WTC11 (cell line): ENCODE measurements at regions not wholly inside any gene's neighbourhood (a gene's known extent, or its start where the extent isn't known, plus 50 kb on each side); places are given as distances from the start of the nearest gene placed in this dataset.

ENCODE experiments used
- ATAC-seq: fragments of 200-7000 bp; cut with Tn5 transposase; 2 replicates; pipeline ENCODE4 v1.10.0; 2021; ENCODE audit warnings: mild to moderate bottlenecking, moderate library complexity
- CTCF ChIA-PET: fragments of 300-600 bp; sonication (Branson Sonifier 250); formaldehyde crosslinking; loops from one replicate; lab custom pipeline; 2021; ENCODE audit warnings: antibody characterized with exemption; lab: Charles Lee
- POLR2A ChIA-PET: fragments of 350-600 bp; sonication (Branson Sonifier 250); formaldehyde crosslinking; loops from one replicate; lab custom pipeline; 2021; ENCODE audit warnings: antibody characterized with exemption; lab: Charles Lee
- DNase-seq: peaks from one replicate; pipeline ENCODE4 v3.0.0; 2021; ENCODE audit warnings: low spot score
- H3K27ac Mint-ChIP-seq: 2 replicates; pipeline ENCODE4 v1.8.0; 2021; ENCODE audit warnings: mixed read lengths
- H3K27me3 Mint-ChIP-seq: 2 replicates; pipeline ENCODE4 v1.8.0; 2021; ENCODE audit warnings: low read depth, mild to moderate bottlenecking, moderate library complexity, mixed read lengths
- H3K36me3 Mint-ChIP-seq: 2 replicates; pipeline ENCODE4 v1.8.0; 2021; ENCODE audit warnings: mixed read lengths
- H3K4me1 Mint-ChIP-seq: 2 replicates; pipeline ENCODE4 v1.8.0; 2022; ENCODE audit warnings: mixed read lengths
- H3K4me3 Mint-ChIP-seq: 2 replicates; pipeline ENCODE4 v1.8.0; 2021; ENCODE audit warnings: mild to moderate bottlenecking, moderate library complexity, mixed read lengths
- H3K9me3 Mint-ChIP-seq: 2 replicates; pipeline ENCODE4 v1.8.0; 2021; ENCODE audit warnings: mixed read lengths
- CBFB ChIP-seq: sonication (generic); formaldehyde crosslinking; IDR thresholded peaks from 2 replicates; pipeline ENCODE4 v1.8.1; 2022; ENCODE audit warnings: mild to moderate bottlenecking, low read depth, missing genetic modification reagents
- E2F1 ChIP-seq: sonication (generic); formaldehyde crosslinking; IDR thresholded peaks from 2 replicates; pipeline ENCODE4 v1.8.0; 2022; ENCODE audit warnings: mild to moderate bottlenecking, missing genetic modification reagents
- ERG ChIP-seq: fragments of 250-450 bp; sonication (Bioruptor Pico); IDR thresholded peaks from 2 replicates; pipeline ENCODE4 v1.8.0; 2021; ENCODE audit warnings: mild to moderate bottlenecking
- FOXP1 ChIP-seq: sonication (generic); formaldehyde crosslinking; IDR thresholded peaks from 2 replicates; pipeline ENCODE4 v1.8.0; 2022; ENCODE audit warnings: missing genetic modification reagents, mild to moderate bottlenecking, moderate library complexity, borderline replicate concordance
- GRHL2 ChIP-seq: fragments of 250-450 bp; sonication (Bioruptor Pico); IDR thresholded peaks from 2 replicates; pipeline ENCODE4 v1.8.0; 2022; ENCODE audit warnings: mild to moderate bottlenecking, moderate library complexity; ENCODE audit not compliant: insufficient replicate concordance, severe bottlenecking
- JAZF1 ChIP-seq: fragments of 250-450 bp; sonication (Bioruptor Pico); IDR thresholded peaks from 2 replicates; pipeline ENCODE4 v1.9.0; 2021; ENCODE audit warnings: moderate library complexity, mild to moderate bottlenecking, inconsistent platforms
- JUN ChIP-seq: sonication (generic); formaldehyde crosslinking; IDR thresholded peaks from 2 replicates; pipeline ENCODE4 v1.8.0; 2023; ENCODE audit warnings: mild to moderate bottlenecking, missing genetic modification reagents
- NR2C2 ChIP-seq: sonication (generic); formaldehyde crosslinking; IDR thresholded peaks from 2 replicates; pipeline ENCODE4 v1.8.0; 2022; ENCODE audit warnings: mild to moderate bottlenecking, missing genetic modification reagents
- PREB ChIP-seq: sonication (generic); formaldehyde crosslinking; IDR thresholded peaks from 2 replicates; pipeline ENCODE4 v1.8.1; 2022; ENCODE audit warnings: mild to moderate bottlenecking, missing genetic modification reagents, moderate library complexity, borderline replicate concordance
- SMAD3 ChIP-seq: sonication (generic); formaldehyde crosslinking; IDR thresholded peaks from 2 replicates; pipeline ENCODE4 v1.8.0; 2022; ENCODE audit warnings: missing genetic modification reagents, mild to moderate bottlenecking, borderline replicate concordance
- SOX15 ChIP-seq: fragments of 250-450 bp; sonication (Bioruptor Pico); IDR thresholded peaks from 2 replicates; pipeline ENCODE4 v1.9.0; 2021; ENCODE audit warnings: mild to moderate bottlenecking
- USF2 ChIP-seq: sonication (generic); formaldehyde crosslinking; IDR thresholded peaks from 2 replicates; pipeline ENCODE4 v1.8.1; 2023; ENCODE audit warnings: mild to moderate bottlenecking, missing genetic modification reagents, moderate library complexity
- ZNF121 ChIP-seq: sonication (generic); formaldehyde crosslinking; IDR thresholded peaks from 2 replicates; pipeline ENCODE4 v1.8.0; 2023; ENCODE audit warnings: missing genetic modification reagents
- ZNF232 ChIP-seq: sonication (generic); formaldehyde crosslinking; IDR thresholded peaks from 2 replicates; pipeline ENCODE4 v1.8.0; 2022; ENCODE audit warnings: mild to moderate bottlenecking, missing genetic modification reagents
- ZNF425 ChIP-seq: fragments of 250-450 bp; sonication (Bioruptor Pico); conservative IDR thresholded peaks from 2 replicates; pipeline ENCODE4 v1.9.0; 2021; ENCODE audit warnings: mild to moderate bottlenecking
- ZSCAN18 ChIP-seq: fragments of 250-450 bp; sonication (Bioruptor Pico); IDR thresholded peaks from 2 replicates; pipeline ENCODE4 v2.1.2; 2022; ENCODE audit warnings: mild to moderate bottlenecking, moderate library complexity
- TF ChIP-seq, protein P1 (sequence below): sonication (generic); formaldehyde crosslinking; IDR thresholded peaks from 2 replicates; pipeline ENCODE4 v1.8.0; 2023; ENCODE audit warnings: missing genetic modification reagents, mild to moderate bottlenecking, borderline replicate concordance
- TF ChIP-seq, protein P2 (sequence below): sonication (generic); formaldehyde crosslinking; IDR thresholded peaks from 2 replicates; pipeline ENCODE4 v1.8.1; 2022; ENCODE audit warnings: mild to moderate bottlenecking, moderate library complexity, missing genetic modification reagents

GRCh38 chr3:163132111-163132510 lies 1635.5 kb downstream of the OTOL1 start:
- ChIA-PET CTCF (no interaction called here), POLR2A (interaction anchor here (0.6 kb wide), 1 partner anchor 1375 kb away, joined by 6 read pairs; no protein-coding TSS in a partner anchor)
- Mint-ChIP-seq H3K9me3 (peaks cover 43% of the 10 kb centered on the region), H3K4me1 (no peaks in the 10 kb centered on the region), H3K36me3 (peaks cover 30% of the 10 kb centered on the region), H3K27me3 (no peaks in the 10 kb centered on the region), H3K4me3 (no peak overlapping the region), H3K27ac (no peak overlapping the region)
- no peak for DNase-seq
- no peak for ATAC-seq
- TF ChIP-seq JUN (CRISPR knock-in tag): no peak
- TF ChIP-seq FOXP1 (CRISPR knock-in tag): no peak
- no peak for TF ChIP-seq PREB
- no peak for TF ChIP-seq SOX15
- no peak for TF ChIP-seq CBFB (CRISPR knock-in tag)

DNA sequence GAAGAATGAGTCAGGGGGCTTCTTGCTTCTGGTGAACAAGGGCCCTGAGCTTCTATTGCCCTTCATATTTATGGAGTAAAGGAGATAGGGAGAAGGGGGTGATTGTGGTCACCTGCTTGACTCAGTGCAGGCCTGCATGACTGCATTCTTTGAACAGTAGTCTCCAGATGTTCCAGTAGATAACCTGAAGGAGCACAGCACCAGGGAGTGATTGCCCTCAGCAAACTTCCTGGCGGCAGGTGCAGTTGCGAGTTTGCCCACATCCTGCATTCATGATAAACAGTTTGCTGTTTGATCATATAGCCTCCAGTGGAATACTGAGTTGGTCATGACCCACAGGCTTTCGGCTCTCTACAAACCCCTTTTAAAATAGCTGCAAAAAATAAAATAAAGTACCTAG lies 1632.7 kb downstream of the OTOL1 start:
- no peak for TF ChIP-seq ZNF425 (CRISPR knock-in tag)
- TF ChIP-seq, protein P1, sequence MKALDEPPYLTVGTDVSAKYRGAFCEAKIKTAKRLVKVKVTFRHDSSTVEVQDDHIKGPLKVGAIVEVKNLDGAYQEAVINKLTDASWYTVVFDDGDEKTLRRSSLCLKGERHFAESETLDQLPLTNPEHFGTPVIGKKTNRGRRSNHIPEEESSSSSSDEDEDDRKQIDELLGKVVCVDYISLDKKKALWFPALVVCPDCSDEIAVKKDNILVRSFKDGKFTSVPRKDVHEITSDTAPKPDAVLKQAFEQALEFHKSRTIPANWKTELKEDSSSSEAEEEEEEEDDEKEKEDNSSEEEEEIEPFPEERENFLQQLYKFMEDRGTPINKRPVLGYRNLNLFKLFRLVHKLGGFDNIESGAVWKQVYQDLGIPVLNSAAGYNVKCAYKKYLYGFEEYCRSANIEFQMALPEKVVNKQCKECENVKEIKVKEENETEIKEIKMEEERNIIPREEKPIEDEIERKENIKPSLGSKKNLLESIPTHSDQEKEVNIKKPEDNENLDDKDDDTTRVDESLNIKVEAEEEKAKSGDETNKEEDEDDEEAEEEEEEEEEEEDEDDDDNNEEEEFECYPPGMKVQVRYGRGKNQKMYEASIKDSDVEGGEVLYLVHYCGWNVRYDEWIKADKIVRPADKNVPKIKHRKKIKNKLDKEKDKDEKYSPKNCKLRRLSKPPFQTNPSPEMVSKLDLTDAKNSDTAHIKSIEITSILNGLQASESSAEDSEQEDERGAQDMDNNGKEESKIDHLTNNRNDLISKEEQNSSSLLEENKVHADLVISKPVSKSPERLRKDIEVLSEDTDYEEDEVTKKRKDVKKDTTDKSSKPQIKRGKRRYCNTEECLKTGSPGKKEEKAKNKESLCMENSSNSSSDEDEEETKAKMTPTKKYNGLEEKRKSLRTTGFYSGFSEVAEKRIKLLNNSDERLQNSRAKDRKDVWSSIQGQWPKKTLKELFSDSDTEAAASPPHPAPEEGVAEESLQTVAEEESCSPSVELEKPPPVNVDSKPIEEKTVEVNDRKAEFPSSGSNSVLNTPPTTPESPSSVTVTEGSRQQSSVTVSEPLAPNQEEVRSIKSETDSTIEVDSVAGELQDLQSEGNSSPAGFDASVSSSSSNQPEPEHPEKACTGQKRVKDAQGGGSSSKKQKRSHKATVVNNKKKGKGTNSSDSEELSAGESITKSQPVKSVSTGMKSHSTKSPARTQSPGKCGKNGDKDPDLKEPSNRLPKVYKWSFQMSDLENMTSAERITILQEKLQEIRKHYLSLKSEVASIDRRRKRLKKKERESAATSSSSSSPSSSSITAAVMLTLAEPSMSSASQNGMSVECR (CRISPR knock-in tag): no peak
- no peak for TF ChIP-seq E2F1 (CRISPR knock-in tag)
- TF ChIP-seq FOXP1 (CRISPR knock-in tag): no peak
- TF ChIP-seq ZNF121: no peak
- no peak for TF ChIP-seq SMAD3 (CRISPR knock-in tag)
- TF ChIP-seq ZNF232 (CRISPR knock-in tag): no peak
- no peak for TF ChIP-seq ERG (CRISPR knock-in tag)
- no peak for TF ChIP-seq NR2C2 (CRISPR knock-in tag)
- TF ChIP-seq, protein P2, sequence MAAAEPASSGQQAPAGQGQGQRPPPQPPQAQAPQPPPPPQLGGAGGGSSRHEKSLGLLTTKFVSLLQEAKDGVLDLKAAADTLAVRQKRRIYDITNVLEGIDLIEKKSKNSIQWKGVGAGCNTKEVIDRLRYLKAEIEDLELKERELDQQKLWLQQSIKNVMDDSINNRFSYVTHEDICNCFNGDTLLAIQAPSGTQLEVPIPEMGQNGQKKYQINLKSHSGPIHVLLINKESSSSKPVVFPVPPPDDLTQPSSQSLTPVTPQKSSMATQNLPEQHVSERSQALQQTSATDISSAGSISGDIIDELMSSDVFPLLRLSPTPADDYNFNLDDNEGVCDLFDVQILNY (CRISPR knock-in tag): no peak
- TF ChIP-seq ZSCAN18 (CRISPR knock-in tag): no peak
- no peak for TF ChIP-seq GRHL2 (CRISPR knock-in tag)
- TF ChIP-seq PREB: no peak
- no peak for TF ChIP-seq JAZF1 (CRISPR knock-in tag)
- TF ChIP-seq USF2 (CRISPR knock-in tag): no peak
- ATAC-seq (no peak), DNase-seq (no peak)
- Mint-ChIP-seq H3K27me3 (no peaks in the 10 kb centered on the region; the same call in 1 of the 2 replicates), H3K4me1 (no peaks in the 10 kb centered on the region), H3K27ac (no peak overlapping the region), H3K9me3 (peaks cover 70% of the 10 kb centered on the region), H3K4me3 (no peak overlapping the region), H3K36me3 (peaks cover 59% of the 10 kb centered on the region)
- CTCF ChIA-PET: no interaction called here
- POLR2A ChIA-PET: no interaction called here
